ENCODE measurements at regions not wholly inside any gene's neighbourhood (a gene's known extent, or its start where the extent isn't known, plus 50 kb on each side); places are given as distances from the start of the nearest gene placed in this dataset.

GRCh38 chr6:21713481-21713880 lies 119.9 kb downstream of the SOX4 start:
- no CpG with 5 or more reads among the region's 2 CpGs for WGBS (ENCODE audit: insufficient coverage)
- ATAC-seq (replicated peaks in 1 of 4) (no peak), DNase-seq (no peak)
- Histone ChIP-seq H3K27ac (ENCODE audit: low read length) (no peak overlapping the region), H3K4me1 (ENCODE audit: control insufficient read depth in 1 of 2, extremely low read depth in 1 of 2, insufficient read depth in 2 of 2, low read length in 2 of 2) (no peaks in the 10 kb centered on the region), H3K27me3 (replicated peaks in 1 of 2; ENCODE audit: control insufficient read depth in 2 of 2, extremely low read depth in 1 of 2, insufficient read depth in 2 of 2, low read length in 1 of 2) (peaks cover 0 to 4% of the 10 kb centered on the region in 2 experiments), H3K9me3 (no peaks in the 10 kb centered on the region), H3K36me3 (ENCODE audit: control insufficient read depth in 2 of 2, extremely low read depth in 1 of 2, insufficient read depth in 1 of 2, low read length in 1 of 2) (no peaks in the 10 kb centered on the region), H3K4me3 (ENCODE audit: control insufficient read depth in 1 of 2, extremely low read depth in 1 of 2, low read length in 1 of 2) (no peak overlapping the region)
- H3K9me3 Mint-ChIP-seq = no peaks in the 10 kb centered on the region
- no peaks in the 10 kb centered on the region for H3K4me1 Mint-ChIP-seq
- peaks cover 0 to 17% of the 10 kb centered on the region in 2 donors for H3K27me3 Mint-ChIP-seq
- H3K36me3 Mint-ChIP-seq = no peaks in the 10 kb centered on the region
- no peak overlapping the region for H3K4me3 Mint-ChIP-seq
- ChIA-PET CTCF (no interaction called here), POLR2A (interaction anchor here in 1 of 2 donors (1.0 kb wide), 1 partner anchor 10 kb away, joined by 3 read pairs; no protein-coding TSS in a partner anchor)
- H3K27ac Mint-ChIP-seq = no peak overlapping the region

GRCh38 chr6:21715180-21715579 lies 121.6 kb downstream of the SOX4 start:
- no peaks in the 10 kb centered on the region for H3K9me3 ChIP-seq
- H3K4me3 ChIP-seq (ENCODE audit: control insufficient read depth in 1 of 2, extremely low read depth in 1 of 2, low read length in 1 of 2) = no peak overlapping the region
- no peak for ATAC-seq (replicated peaks in 1 of 4)
- peaks cover 0 to 2% of the 10 kb centered on the region in 2 experiments for H3K27me3 ChIP-seq (replicated peaks in 1 of 2; ENCODE audit: control insufficient read depth in 2 of 2, extremely low read depth in 1 of 2, insufficient read depth in 2 of 2, low read length in 1 of 2)
- no peak overlapping the region for H3K27ac ChIP-seq (ENCODE audit: low read length)
- Mint-ChIP-seq H3K27ac (no peak overlapping the region), H3K4me3 (no peak overlapping the region), H3K27me3 (peaks cover 0 to 17% of the 10 kb centered on the region in 2 donors), H3K36me3 (no peaks in the 10 kb centered on the region), H3K4me1 (no peaks in the 10 kb centered on the region), H3K9me3 (peaks cover 0 to 4% (median 4%) of the 10 kb centered on the region in 3 donors)
- CTCF ChIA-PET = no interaction called here
- WGBS (ENCODE audit: insufficient coverage) = no CpG with 5 or more reads among the region's 5 CpGs
- POLR2A ChIA-PET = no interaction called here
- no peak for DNase-seq
- no peaks in the 10 kb centered on the region for H3K36me3 ChIP-seq (ENCODE audit: control insufficient read depth in 2 of 2, extremely low read depth in 1 of 2, insufficient read depth in 1 of 2, low read length in 1 of 2)
- H3K4me1 ChIP-seq (ENCODE audit: control insufficient read depth in 1 of 2, extremely low read depth in 1 of 2, insufficient read depth in 2 of 2, low read length in 2 of 2) = no peaks in the 10 kb centered on the region

GRCh38 chr6:21722510-21722909 lies 129.0 kb downstream of the SOX4 start:
- ATAC-seq (replicated peaks in 1 of 4) (no peak), DNase-seq (no peak)
- Mint-ChIP-seq H3K36me3 (no peaks in the 10 kb centered on the region), H3K27ac (no peak overlapping the region), H3K9me3 (peaks cover 0 to 4% (median 4%) of the 10 kb centered on the region in 3 donors), H3K4me3 (peak overlapping the region in 1 of 3 donors; percentile 48), H3K27me3 (no peaks in the 10 kb centered on the region), H3K4me1 (peaks cover 3 to 10% (median 4%) of the 10 kb centered on the region in 3 donors)
- ChIA-PET POLR2A (interaction anchor here in 1 of 2 donors (0.6 kb wide), 1 partner anchor 1469 kb away, joined by 3 read pairs; no protein-coding TSS in a partner anchor), CTCF (no interaction called here)
- Histone ChIP-seq H3K36me3 (ENCODE audit: control insufficient read depth in 2 of 2, extremely low read depth in 1 of 2, insufficient read depth in 1 of 2, low read length in 1 of 2) (no peaks in the 10 kb centered on the region), H3K27ac (ENCODE audit: low read length) (no peak overlapping the region), H3K4me1 (ENCODE audit: control insufficient read depth in 1 of 2, extremely low read depth in 1 of 2, insufficient read depth in 2 of 2, low read length in 2 of 2) (peaks cover 0 to 3% of the 10 kb centered on the region in 2 experiments), H3K27me3 (replicated peaks in 1 of 2; ENCODE audit: control insufficient read depth in 2 of 2, extremely low read depth in 1 of 2, insufficient read depth in 2 of 2, low read length in 1 of 2) (no peaks in the 10 kb centered on the region), H3K4me3 (ENCODE audit: control insufficient read depth in 1 of 2, extremely low read depth in 1 of 2, low read length in 1 of 2) (no peak overlapping the region), H3K9me3 (no peaks in the 10 kb centered on the region)
- no CpG with 5 or more reads among the region's 12 CpGs for WGBS (ENCODE audit: insufficient coverage)

GRCh38 chr6:21726676-21727075 lies 133.1 kb downstream of the SOX4 start:
- Mint-ChIP-seq H3K27me3 (no peaks in the 10 kb centered on the region), H3K36me3 (no peaks in the 10 kb centered on the region), H3K9me3 (no peaks in the 10 kb centered on the region), H3K27ac (no peak overlapping the region), H3K4me3 (no peak overlapping the region), H3K4me1 (peaks cover 3 to 10% (median 4%) of the 10 kb centered on the region in 3 donors)
- H3K36me3 ChIP-seq (ENCODE audit: control insufficient read depth in 2 of 2, extremely low read depth in 1 of 2, insufficient read depth in 1 of 2, low read length in 1 of 2) = no peaks in the 10 kb centered on the region
- peaks cover 0 to 3% of the 10 kb centered on the region in 2 experiments for H3K4me1 ChIP-seq (ENCODE audit: control insufficient read depth in 1 of 2, extremely low read depth in 1 of 2, insufficient read depth in 2 of 2, low read length in 2 of 2)
- no peak for ATAC-seq (replicated peaks in 1 of 4)
- no peaks in the 10 kb centered on the region for H3K27me3 ChIP-seq (replicated peaks in 1 of 2; ENCODE audit: control insufficient read depth in 2 of 2, extremely low read depth in 1 of 2, insufficient read depth in 2 of 2, low read length in 1 of 2)
- H3K4me3 ChIP-seq (ENCODE audit: control insufficient read depth in 1 of 2, extremely low read depth in 1 of 2, low read length in 1 of 2) = no peak overlapping the region
- CTCF ChIA-PET = interaction anchor here in 1 of 2 donors (0.7 kb wide), 1 partner anchor 25 kb away, joined by 3 read pairs; no protein-coding TSS in a partner anchor
- DNase-seq = no peak
- H3K27ac ChIP-seq (ENCODE audit: low read length) = no peak overlapping the region
- no peaks in the 10 kb centered on the region for H3K9me3 ChIP-seq
- WGBS (ENCODE audit: insufficient coverage) = 86% methylated on average over 3 of the region's 7 CpGs
- POLR2A ChIA-PET = no interaction called here

GRCh38 chr6:21728141-21728540 lies 134.6 kb downstream of the SOX4 start:
- ChIA-PET CTCF (interaction anchor here in 1 of 2 donors (0.6 kb wide), 1 partner anchor 526 kb away, joined by 3 read pairs; no protein-coding TSS in a partner anchor), POLR2A (interaction anchor here in 1 of 2 donors (0.6 kb wide), 1 partner anchor 1361 kb away, joined by 4 read pairs; no protein-coding TSS in a partner anchor)
- Mint-ChIP-seq H3K27me3 (no peaks in the 10 kb centered on the region), H3K4me1 (peaks cover 0 to 5% (median 0%) of the 10 kb centered on the region in 3 donors), H3K27ac (no peak overlapping the region), H3K36me3 (no peaks in the 10 kb centered on the region), H3K4me3 (no peak overlapping the region), H3K9me3 (no peaks in the 10 kb centered on the region)
- no peaks in the 10 kb centered on the region for H3K9me3 ChIP-seq
- WGBS (ENCODE audit: insufficient coverage) = 90% methylated on average over 3 of the region's 7 CpGs
- ATAC-seq (replicated peaks in 1 of 4) (no peak), DNase-seq (no peak)
- H3K4me1 ChIP-seq (ENCODE audit: control insufficient read depth in 1 of 2, extremely low read depth in 1 of 2, insufficient read depth in 2 of 2, low read length in 2 of 2) = no peaks in the 10 kb centered on the region
- no peak overlapping the region for H3K27ac ChIP-seq (ENCODE audit: low read length)
- no peaks in the 10 kb centered on the region for H3K36me3 ChIP-seq (ENCODE audit: control insufficient read depth in 2 of 2, extremely low read depth in 1 of 2, insufficient read depth in 1 of 2, low read length in 1 of 2)
- H3K27me3 ChIP-seq (replicated peaks in 1 of 2; ENCODE audit: control insufficient read depth in 2 of 2, extremely low read depth in 1 of 2, insufficient read depth in 2 of 2, low read length in 1 of 2) = no peaks in the 10 kb centered on the region
- H3K4me3 ChIP-seq (ENCODE audit: control insufficient read depth in 1 of 2, extremely low read depth in 1 of 2, low read length in 1 of 2) = no peak overlapping the region

GRCh38 chr6:21729431-21729830 lies 135.9 kb downstream of the SOX4 start:
- POLR2A ChIA-PET = no interaction called here
- H3K4me3 Mint-ChIP-seq = no peak overlapping the region
- no peak overlapping the region for H3K4me3 ChIP-seq (ENCODE audit: control insufficient read depth in 1 of 2, extremely low read depth in 1 of 2, low read length in 1 of 2)

GRCh38 chr6:21730533-21730932 lies 137.0 kb downstream of the SOX4 start:
- ATAC-seq (replicated peaks in 1 of 4) (no peak), DNase-seq (no peak)
- Histone ChIP-seq H3K9me3 (no peaks in the 10 kb centered on the region), H3K27ac (ENCODE audit: low read length) (no peak overlapping the region), H3K36me3 (ENCODE audit: control insufficient read depth in 2 of 2, extremely low read depth in 1 of 2, insufficient read depth in 1 of 2, low read length in 1 of 2) (no peaks in the 10 kb centered on the region), H3K4me1 (ENCODE audit: control insufficient read depth in 1 of 2, extremely low read depth in 1 of 2, insufficient read depth in 2 of 2, low read length in 2 of 2) (no peaks in the 10 kb centered on the region), H3K27me3 (replicated peaks in 1 of 2; ENCODE audit: control insufficient read depth in 2 of 2, extremely low read depth in 1 of 2, insufficient read depth in 2 of 2, low read length in 1 of 2) (no peaks in the 10 kb centered on the region), H3K4me3 (ENCODE audit: control insufficient read depth in 1 of 2, extremely low read depth in 1 of 2, low read length in 1 of 2) (no peak overlapping the region)
- no peaks in the 10 kb centered on the region for H3K9me3 Mint-ChIP-seq
- no peaks in the 10 kb centered on the region for H3K36me3 Mint-ChIP-seq
- no peak overlapping the region for H3K27ac Mint-ChIP-seq
- CTCF ChIA-PET = no interaction called here
- POLR2A ChIA-PET = no interaction called here
- no peaks in the 10 kb centered on the region for H3K4me1 Mint-ChIP-seq
- no peak overlapping the region for H3K4me3 Mint-ChIP-seq
- 93% methylated on average over 10 of the region's 11 CpGs for WGBS (ENCODE audit: insufficient coverage)
- H3K27me3 Mint-ChIP-seq = no peaks in the 10 kb centered on the region

More at GRCh38 chr6:21729431-21729830, 135.9 kb downstream of the SOX4 start:
- no peak overlapping the region for H3K27ac ChIP-seq (ENCODE audit: low read length)
- ATAC-seq (replicated peaks in 1 of 4) = no peak
- H3K9me3 ChIP-seq = no peaks in the 10 kb centered on the region
- no peaks in the 10 kb centered on the region for H3K4me1 Mint-ChIP-seq
- CTCF ChIA-PET = no interaction called here
- H3K27me3 Mint-ChIP-seq = no peaks in the 10 kb centered on the region
- H3K27ac Mint-ChIP-seq = no peak overlapping the region
- H3K36me3 ChIP-seq (ENCODE audit: control insufficient read depth in 2 of 2, extremely low read depth in 1 of 2, insufficient read depth in 1 of 2, low read length in 1 of 2) = no peaks in the 10 kb centered on the region
- WGBS (ENCODE audit: insufficient coverage) = 70% methylated on average over 2 of the region's 4 CpGs
- DNase-seq = no peak
- no peaks in the 10 kb centered on the region for H3K4me1 ChIP-seq (ENCODE audit: control insufficient read depth in 1 of 2, extremely low read depth in 1 of 2, insufficient read depth in 2 of 2, low read length in 2 of 2)
- H3K27me3 ChIP-seq (replicated peaks in 1 of 2; ENCODE audit: control insufficient read depth in 2 of 2, extremely low read depth in 1 of 2, insufficient read depth in 2 of 2, low read length in 1 of 2) = no peaks in the 10 kb centered on the region
- no peaks in the 10 kb centered on the region for H3K36me3 Mint-ChIP-seq
- no peaks in the 10 kb centered on the region for H3K9me3 Mint-ChIP-seq

Data from T-cell (primary cell).